ENCODE measurements at regions not wholly inside any gene's neighbourhood (a gene's known extent, or its start where the extent isn't known, plus 50 kb on each side); places are given as distances from the start of the nearest gene placed in this dataset.

DNA sequence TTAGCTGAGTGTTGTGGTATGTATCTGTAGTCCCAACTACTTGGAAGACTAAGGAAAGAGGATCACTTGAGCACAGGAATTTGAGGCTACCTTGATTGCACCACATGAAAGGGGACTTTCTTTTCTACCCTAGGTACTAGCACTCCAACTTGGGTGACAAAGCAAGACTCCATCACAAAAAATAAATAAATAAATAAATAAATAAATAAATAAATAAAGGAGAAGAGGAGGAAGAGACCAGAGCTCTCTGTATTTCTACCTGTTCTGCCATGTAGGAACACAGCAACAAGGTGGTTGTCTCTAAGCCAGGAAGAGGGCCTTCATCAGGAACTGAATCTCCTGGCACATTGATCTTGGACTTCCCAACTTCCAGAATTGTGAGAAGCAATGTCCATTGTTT is 118.6 kb downstream of the HMHB1 start:
- no peak overlapping the region for H3K27ac Mint-ChIP-seq (ENCODE audit: unreplicated experiment)
- no peak for TF ChIP-seq CTCF (IDR thresholded peaks at IDR 0.05; ENCODE audit: partially characterized antibody, unreplicated experiment)
- DNase-seq = no peak
- H3K4me3 Mint-ChIP-seq (ENCODE audit: unreplicated experiment) = no peak overlapping the region
- no peaks in the 10 kb centered on the region for H3K27me3 Mint-ChIP-seq (ENCODE audit: unreplicated experiment)
- peaks cover 3% of the 10 kb centered on the region for H3K9me3 Mint-ChIP-seq (ENCODE audit: unreplicated experiment)
- no peaks in the 10 kb centered on the region for H3K4me1 Mint-ChIP-seq (ENCODE audit: low read depth, unreplicated experiment)
- H3K36me3 Mint-ChIP-seq (ENCODE audit: unreplicated experiment) = no peaks in the 10 kb centered on the region

DNA sequence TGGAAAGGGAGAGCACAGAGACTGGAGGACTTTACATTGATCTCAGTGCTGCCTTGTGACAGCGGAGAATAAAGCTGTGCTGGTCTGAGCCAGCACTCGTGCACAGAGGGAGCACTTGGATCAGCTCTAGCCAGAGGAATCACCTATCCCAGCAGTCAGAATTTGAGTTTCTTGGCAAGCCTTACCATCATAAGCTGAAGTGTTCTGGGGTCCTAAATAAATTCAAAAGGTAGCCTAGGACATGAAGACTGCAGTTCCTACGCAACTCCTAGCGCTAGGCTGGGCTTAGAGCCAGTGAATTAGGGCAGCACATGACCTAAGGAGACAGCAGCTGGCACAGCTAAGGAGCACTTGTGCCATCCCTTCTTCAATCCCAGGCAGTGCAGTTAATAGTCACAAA is 119.5 kb downstream of the HMHB1 start:
- Mint-ChIP-seq H3K4me1 (ENCODE audit: low read depth, unreplicated experiment) (no peaks in the 10 kb centered on the region), H3K9me3 (ENCODE audit: unreplicated experiment) (peaks cover 3% of the 10 kb centered on the region), H3K4me3 (ENCODE audit: unreplicated experiment) (no peak overlapping the region), H3K36me3 (ENCODE audit: unreplicated experiment) (no peaks in the 10 kb centered on the region), H3K27me3 (ENCODE audit: unreplicated experiment) (no peaks in the 10 kb centered on the region), H3K27ac (ENCODE audit: unreplicated experiment) (no peak overlapping the region)
- no peak for DNase-seq
- TF ChIP-seq CTCF (IDR thresholded peaks at IDR 0.05; ENCODE audit: partially characterized antibody, unreplicated experiment) = no peak

GRCh38 chr5:143931986-143932385 is 120.0 kb downstream of the HMHB1 start:
- Mint-ChIP-seq H3K9me3 (ENCODE audit: unreplicated experiment) (peaks cover 3% of the 10 kb centered on the region), H3K27ac (ENCODE audit: unreplicated experiment) (no peak overlapping the region), H3K27me3 (ENCODE audit: unreplicated experiment) (no peaks in the 10 kb centered on the region), H3K4me1 (ENCODE audit: low read depth, unreplicated experiment) (no peaks in the 10 kb centered on the region), H3K4me3 (ENCODE audit: unreplicated experiment) (no peak overlapping the region), H3K36me3 (ENCODE audit: unreplicated experiment) (no peaks in the 10 kb centered on the region)
- no peak for TF ChIP-seq CTCF (IDR thresholded peaks at IDR 0.05; ENCODE audit: partially characterized antibody, unreplicated experiment)
- no peak for DNase-seq

- Mint-ChIP-seq H3K4me3 (ENCODE audit: unreplicated experiment) (no peak overlapping the region), H3K36me3 (ENCODE audit: unreplicated experiment) (no peaks in the 10 kb centered on the region), H3K4me1 (ENCODE audit: low read depth, unreplicated experiment) (no peaks in the 10 kb centered on the region), H3K27me3 (ENCODE audit: unreplicated experiment) (no peaks in the 10 kb centered on the region), H3K9me3 (ENCODE audit: unreplicated experiment) (peaks cover 3% of the 10 kb centered on the region), H3K27ac (ENCODE audit: unreplicated experiment) (no peak overlapping the region)
- DNase-seq = no peak
- no peak for TF ChIP-seq CTCF (IDR thresholded peaks at IDR 0.05; ENCODE audit: partially characterized antibody, unreplicated experiment)
Measured at GRCh38 chr5:143932584-143932983, 120.6 kb downstream of the HMHB1 start.

- H3K27ac Mint-ChIP-seq (ENCODE audit: unreplicated experiment) = no peak overlapping the region
- no peak overlapping the region for H3K4me3 Mint-ChIP-seq (ENCODE audit: unreplicated experiment)
- no peaks in the 10 kb centered on the region for H3K4me1 Mint-ChIP-seq (ENCODE audit: low read depth, unreplicated experiment)
- no peak for DNase-seq
- H3K9me3 Mint-ChIP-seq (ENCODE audit: unreplicated experiment) = peaks cover 3% of the 10 kb centered on the region
- no peaks in the 10 kb centered on the region for H3K36me3 Mint-ChIP-seq (ENCODE audit: unreplicated experiment)
- no peaks in the 10 kb centered on the region for H3K27me3 Mint-ChIP-seq (ENCODE audit: unreplicated experiment)
- no peak for TF ChIP-seq CTCF (IDR thresholded peaks at IDR 0.05; ENCODE audit: partially characterized antibody, unreplicated experiment)
Measured at GRCh38 chr5:143933451-143933850, 121.5 kb downstream of the HMHB1 start.

Measured in glutamatergic neuron (in vitro differentiated cells).